NT2/D1 (cell line): ENCODE measurements at regions not wholly inside any gene's neighbourhood (a gene's known extent, or its start where the extent isn't known, plus 50 kb on each side); places are given as distances from the start of the nearest gene placed in this dataset.

Experiments
- DNase-seq: peaks from one replicate; pipeline ENCODE4 v3.0.0-alpha.2; 2011; ENCODE audit warnings: low read depth, low spot score
- H3K27me3 ChIP-seq: 2 replicates; pipeline ENCODE4 v1.6.0; 2011; ENCODE audit warnings: mild to moderate bottlenecking; ENCODE audit not compliant: insufficient read length, insufficient read depth
- H3K36me3 ChIP-seq: 2 replicates; pipeline ENCODE4 v1.6.1; 2011; ENCODE audit warnings: mild to moderate bottlenecking, low read length, mixed read lengths; ENCODE audit not compliant: insufficient read depth, insufficient read length
- H3K4me1 ChIP-seq: 2 replicates; pipeline ENCODE4 v1.5.1; 2011; ENCODE audit not compliant: insufficient read depth, insufficient read length
- H3K4me3 ChIP-seq: 2 replicates; pipeline ENCODE4 v1.5.1; 2011; ENCODE audit warnings: low read depth; ENCODE audit not compliant: insufficient read length
- H3K9ac ChIP-seq: 2 replicates; pipeline ENCODE4 v1.6.0; 2011; ENCODE audit warnings: low read depth; ENCODE audit not compliant: insufficient read length
- H3K9me3 ChIP-seq: 2 replicates; pipeline ENCODE4 v1.5.1; 2011; ENCODE audit warnings: mild to moderate bottlenecking, low read length; ENCODE audit not compliant: insufficient read depth
- SUZ12 ChIP-seq: IDR thresholded peaks from 2 replicates; pipeline ENCODE4 v1.6.1; 2011; ENCODE audit not compliant: insufficient read length, insufficient read depth; ENCODE audit errors: extremely low read depth
- YY1 ChIP-seq: IDR thresholded peaks from 2 replicates; pipeline ENCODE4 v1.6.1; 2011; ENCODE audit not compliant: insufficient read length, insufficient read depth
- ZNF274 ChIP-seq: IDR thresholded peaks from 2 replicates; pipeline ENCODE4 v1.6.1; 2011; ENCODE audit warnings: mild to moderate bottlenecking, low read depth, low read length

DNA sequence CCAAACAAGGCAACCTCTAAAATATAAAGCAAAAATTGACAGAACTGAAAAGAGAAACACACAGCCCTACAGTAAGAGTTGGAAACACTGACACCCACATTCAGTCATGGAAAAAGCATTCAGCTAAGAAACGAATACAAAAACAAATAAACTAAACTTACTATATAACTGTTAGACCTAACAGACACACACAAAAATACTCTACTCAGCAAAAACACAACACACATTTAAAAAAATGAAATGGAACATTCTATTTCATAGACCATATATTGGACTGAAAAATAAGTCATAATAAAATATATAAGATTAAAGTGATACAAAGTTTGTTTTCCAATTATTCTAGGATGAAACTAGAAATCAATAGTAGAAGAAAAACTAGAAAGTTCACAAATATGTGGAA, 488.8 kb upstream of the POU3F4 start:
- Histone ChIP-seq H3K36me3 (no peaks in the 10 kb centered on the region), H3K9ac (no peak overlapping the region), H3K9me3 (no peaks in the 10 kb centered on the region), H3K27me3 (no peaks in the 10 kb centered on the region), H3K4me1 (no peaks in the 10 kb centered on the region), H3K4me3 (no peak overlapping the region)
- no peak for DNase-seq
- TF ChIP-seq ZNF274 (no peak), SUZ12 (no peak), YY1 (no peak)

DNA sequence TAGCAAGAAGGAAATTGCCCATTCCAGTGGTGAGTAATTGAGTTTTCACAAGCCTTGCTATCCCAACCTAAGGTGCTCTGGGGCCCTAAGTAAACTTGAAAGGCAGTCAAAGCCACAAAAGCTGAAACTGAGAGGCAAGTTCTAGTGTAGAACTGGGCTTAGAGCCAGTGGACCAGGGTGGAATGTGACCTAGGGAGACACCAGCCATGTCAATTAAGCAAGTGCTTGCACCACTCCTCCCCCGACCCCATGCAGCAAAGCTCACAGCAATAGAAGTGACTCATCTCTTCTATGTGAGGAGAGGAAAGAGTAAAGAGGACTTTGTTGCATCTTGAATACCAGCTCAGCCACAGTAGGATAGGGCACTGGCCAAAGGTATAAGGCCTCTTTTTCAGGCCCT, 486.1 kb upstream of the POU3F4 start:
- H3K9ac ChIP-seq: no peak overlapping the region
- no peak for TF ChIP-seq ZNF274
- TF ChIP-seq SUZ12: no peak
- TF ChIP-seq YY1: no peak
- H3K9me3 ChIP-seq: no peaks in the 10 kb centered on the region; the same call in 1 of the 2 replicates
- no peak overlapping the region for H3K4me3 ChIP-seq
- no peaks in the 10 kb centered on the region for H3K36me3 ChIP-seq
- H3K4me1 ChIP-seq: no peaks in the 10 kb centered on the region
- no peaks in the 10 kb centered on the region for H3K27me3 ChIP-seq
- no peak for DNase-seq
